Midbrain (tissue), 1 donor: ENCODE measurements at regions not wholly inside any gene's neighbourhood (a gene's known extent, or its start where the extent isn't known, plus 50 kb on each side); places are given as distances from the start of the nearest gene placed in this dataset.

Experiments
- DNase-seq: peaks from one replicate; lab custom pipeline; 2025; lab: John Stamatoyannopoulos, UW

- no peak for DNase-seq
Measured at GRCh38 chr6:163835439-163836171, 421.1 kb downstream of the QKI start.

GRCh38 chr6:163834226-163834970, 419.9 kb downstream of the QKI start:
- no peak for DNase-seq

- DNase-seq, result no peak
Measured at GRCh38 chr6:163831736-163832135, 417.2 kb downstream of the QKI start.

GRCh38 chr6:163830641-163831040, 416.1 kb downstream of the QKI start:
- DNase-seq, result no peak

- DNase-seq, result no peak
Measured at GRCh38 chr6:163828038-163828795, 413.7 kb downstream of the QKI start.

GRCh38 chr6:163827143-163827542, 412.6 kb downstream of the QKI start:
- no peak for DNase-seq

GRCh38 chr6:163826629-163827028, 412.1 kb downstream of the QKI start:
- no peak for DNase-seq

- no peak for DNase-seq
Measured at GRCh38 chr6:163825033-163825432, 410.5 kb downstream of the QKI start.

- no peak for DNase-seq
Measured at GRCh38 chr6:163823577-163823976, 409.1 kb downstream of the QKI start.

- DNase-seq, result no peak
Measured at GRCh38 chr6:163820745-163821458, 406.4 kb downstream of the QKI start.

GRCh38 chr6:163820171-163820570, 405.7 kb downstream of the QKI start:
- no peak for DNase-seq

GRCh38 chr6:163818719-163819118, 404.2 kb downstream of the QKI start:
- no peak for DNase-seq

GRCh38 chr6:163816441-163816840, 401.9 kb downstream of the QKI start:
- DNase-seq, result no peak

GRCh38 chr6:163815796-163816195, 401.3 kb downstream of the QKI start:
- DNase-seq, result no peak

GRCh38 chr6:163814494-163815364, 400.2 kb downstream of the QKI start:
- no peak for DNase-seq

- no peak for DNase-seq
Measured at GRCh38 chr6:163813979-163814493, 399.5 kb downstream of the QKI start.

- no peak for DNase-seq
Measured at GRCh38 chr6:163811317-163811716, 396.8 kb downstream of the QKI start.

GRCh38 chr6:163809364-163809763, 394.8 kb downstream of the QKI start:
- DNase-seq, result no peak

GRCh38 chr6:163808871-163809270, 394.4 kb downstream of the QKI start:
- DNase-seq, result no peak

GRCh38 chr6:163808231-163808630, 393.7 kb downstream of the QKI start:
- DNase-seq, result no peak
